ENCODE measurements at regions not wholly inside any gene's neighbourhood (a gene's known extent, or its start where the extent isn't known, plus 50 kb on each side); places are given as distances from the start of the nearest gene placed in this dataset.
A peak's percentile ranks its signal among the peaks of the same experiment; 100 is the strongest.
"Not testable (repeated sequence)": the region's sequence is repeated elsewhere in the genome, so short reads cannot be mapped to it uniquely, and the experiment has no call there.

DNA sequence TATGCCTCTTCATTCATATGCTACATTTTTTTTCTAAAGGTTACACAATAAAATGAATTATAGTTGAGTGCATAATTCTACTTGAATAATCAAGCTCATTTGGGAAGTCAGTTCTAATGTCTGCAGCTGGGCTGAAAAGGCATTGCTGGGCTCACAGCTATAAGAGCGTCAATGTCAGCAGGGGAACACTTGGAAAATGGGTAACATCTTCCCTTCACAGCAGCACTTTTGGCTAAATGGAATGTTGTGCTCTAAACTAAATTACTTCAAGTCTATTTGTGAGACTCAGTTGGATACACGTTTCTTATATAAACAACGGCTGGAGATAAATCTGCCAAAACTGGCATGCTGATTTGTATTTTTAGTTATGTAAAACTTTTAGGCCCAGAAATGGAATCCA lies 357.8 kb downstream of the TBL1XR1 start:
- FAIRE-seq (no peak), DNase-seq (ENCODE audit: insufficient read length, low spot score) (no peak)
- TF ChIP-seq, protein P1, sequence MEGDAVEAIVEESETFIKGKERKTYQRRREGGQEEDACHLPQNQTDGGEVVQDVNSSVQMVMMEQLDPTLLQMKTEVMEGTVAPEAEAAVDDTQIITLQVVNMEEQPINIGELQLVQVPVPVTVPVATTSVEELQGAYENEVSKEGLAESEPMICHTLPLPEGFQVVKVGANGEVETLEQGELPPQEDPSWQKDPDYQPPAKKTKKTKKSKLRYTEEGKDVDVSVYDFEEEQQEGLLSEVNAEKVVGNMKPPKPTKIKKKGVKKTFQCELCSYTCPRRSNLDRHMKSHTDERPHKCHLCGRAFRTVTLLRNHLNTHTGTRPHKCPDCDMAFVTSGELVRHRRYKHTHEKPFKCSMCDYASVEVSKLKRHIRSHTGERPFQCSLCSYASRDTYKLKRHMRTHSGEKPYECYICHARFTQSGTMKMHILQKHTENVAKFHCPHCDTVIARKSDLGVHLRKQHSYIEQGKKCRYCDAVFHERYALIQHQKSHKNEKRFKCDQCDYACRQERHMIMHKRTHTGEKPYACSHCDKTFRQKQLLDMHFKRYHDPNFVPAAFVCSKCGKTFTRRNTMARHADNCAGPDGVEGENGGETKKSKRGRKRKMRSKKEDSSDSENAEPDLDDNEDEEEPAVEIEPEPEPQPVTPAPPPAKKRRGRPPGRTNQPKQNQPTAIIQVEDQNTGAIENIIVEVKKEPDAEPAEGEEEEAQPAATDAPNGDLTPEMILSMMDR (IDR thresholded peaks at IDR 0.05; ENCODE audit: insufficient read depth, missing control alignments) = no peak

DNA sequence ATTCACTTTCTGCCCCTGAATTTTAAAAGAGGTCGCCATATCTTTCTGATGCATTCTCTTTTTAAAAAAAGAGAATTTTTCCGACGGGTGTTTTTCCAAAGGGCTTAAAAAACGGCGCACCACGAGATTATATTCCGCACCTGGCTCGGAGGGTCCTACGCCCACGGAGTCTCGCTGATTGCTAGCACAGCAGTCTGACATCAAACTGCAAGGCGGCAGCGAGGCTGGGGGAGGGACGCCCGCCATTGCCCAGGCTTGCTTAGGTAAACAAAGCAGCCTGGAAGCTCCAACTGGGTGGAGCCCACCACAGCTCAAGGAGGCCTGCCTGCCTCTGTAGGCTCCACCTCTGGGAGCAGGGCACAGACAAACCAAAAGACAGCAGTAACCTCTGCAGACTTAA lies 370.0 kb downstream of the TBL1XR1 start:
- FAIRE-seq; DNase-seq (ENCODE audit: insufficient read length, low spot score): not testable (repeated sequence)

- TF ChIP-seq, protein P1 (IDR thresholded peaks at IDR 0.05; ENCODE audit: insufficient read depth, missing control alignments) = no peak
- FAIRE-seq (no peak), DNase-seq (ENCODE audit: insufficient read length, low spot score) (no peak)
Observed at GRCh38 chr3:176824811-176825210, 372.5 kb downstream of the TBL1XR1 start.

DNA sequence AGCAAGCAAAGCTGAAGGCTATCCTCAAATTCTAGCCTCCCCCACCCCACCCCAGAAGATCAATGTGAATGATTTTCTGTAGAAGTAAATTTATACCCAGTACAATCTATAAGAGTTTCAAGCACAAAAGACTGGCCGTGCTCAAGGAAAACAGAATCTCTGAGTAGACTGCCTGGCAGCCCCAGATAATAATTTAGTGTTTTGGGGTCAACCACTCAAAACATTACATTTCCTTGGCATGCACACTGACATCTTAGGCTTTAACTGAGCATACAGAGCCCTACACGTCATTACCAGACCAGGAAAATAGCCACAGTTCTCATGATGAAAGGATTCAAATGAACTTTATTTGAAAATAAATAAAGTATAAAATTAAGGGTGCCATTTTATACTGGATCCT lies 376.5 kb downstream of the TBL1XR1 start:
- no peak for FAIRE-seq
- no peak for DNase-seq (ENCODE audit: insufficient read length, low spot score)
- TF ChIP-seq, protein P1 (IDR thresholded peaks at IDR 0.05; ENCODE audit: insufficient read depth, missing control alignments) = no peak

DNA sequence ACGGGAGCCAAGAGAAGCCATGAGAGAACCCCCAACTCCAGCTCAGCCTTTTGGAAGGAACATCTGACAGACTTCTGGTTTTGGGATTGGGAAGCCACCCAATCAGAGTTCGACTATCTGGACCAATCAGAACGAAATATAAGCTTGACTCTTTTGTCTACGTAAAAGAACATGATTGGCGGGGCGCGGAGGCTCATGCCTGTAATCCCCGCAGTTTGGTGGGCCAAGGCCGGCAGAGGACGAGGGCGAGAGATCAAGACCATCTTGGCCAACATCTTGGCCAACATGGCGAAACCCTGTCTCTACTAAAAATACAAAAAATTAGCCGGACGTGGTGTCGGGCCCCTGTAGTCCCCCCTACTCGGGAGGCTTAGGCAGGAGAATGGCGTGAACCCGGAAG lies 380.3 kb downstream of the TBL1XR1 start:
- DNase-seq (ENCODE audit: insufficient read length, low spot score) (no peak), FAIRE-seq (no peak)
- TF ChIP-seq, protein P1 (IDR thresholded peaks at IDR 0.05; ENCODE audit: insufficient read depth, missing control alignments) = no peak

DNA sequence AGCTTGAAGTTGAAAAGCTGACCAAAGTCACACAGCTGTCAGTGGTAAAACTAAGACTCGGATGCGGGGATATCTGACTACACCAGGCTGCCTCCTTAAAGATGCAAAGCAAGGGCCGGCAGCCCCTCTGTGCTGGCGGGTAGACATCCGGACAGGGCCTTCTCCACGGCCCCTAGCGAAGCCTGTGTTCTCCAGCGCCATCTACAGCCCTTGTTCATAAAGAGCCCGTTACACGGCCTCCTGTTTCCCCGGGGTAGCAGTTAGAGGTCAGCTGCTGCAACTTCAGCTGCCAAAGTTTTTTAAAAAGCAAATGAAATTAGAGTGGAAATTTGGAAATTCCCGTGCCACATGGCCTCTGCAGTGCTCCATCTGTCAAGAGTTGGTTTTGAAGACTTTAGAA lies 383.0 kb downstream of the TBL1XR1 start:
- FAIRE-seq (no peak), DNase-seq (ENCODE audit: insufficient read length, low spot score) (no peak)
- TF ChIP-seq, protein P1 (IDR thresholded peaks at IDR 0.05; ENCODE audit: insufficient read depth, missing control alignments) = peak; percentile 63

GRCh38 chr3:176807938-176808337 lies 389.3 kb downstream of the TBL1XR1 start:
- TF ChIP-seq, protein P1 (IDR thresholded peaks at IDR 0.05; ENCODE audit: insufficient read depth, missing control alignments) = no peak
- FAIRE-seq (no peak), DNase-seq (ENCODE audit: insufficient read length, low spot score) (no peak)

- FAIRE-seq (no peak), DNase-seq (ENCODE audit: insufficient read length, low spot score) (no peak)
- TF ChIP-seq, protein P1 (IDR thresholded peaks at IDR 0.05; ENCODE audit: insufficient read depth, missing control alignments) = no peak
Observed at GRCh38 chr3:176799675-176800074, 397.6 kb downstream of the TBL1XR1 start.

All from D721Med (cell line).